ENCODE measurements at regions not wholly inside any gene's neighbourhood (a gene's known extent, or its start where the extent isn't known, plus 50 kb on each side); places are given as distances from the start of the nearest gene placed in this dataset.

GRCh38 chr2:236400046-236400574 lies 135.9 kb upstream of the ASB18 start:
- TF ChIP-seq CTCF (IDR thresholded peaks at IDR 0.05) (no peak), POLR2A (IDR thresholded peaks at IDR 0.05) (no peak)

Measured in sigmoid colon (tissue), 3 donors.